ENCODE measurements at regions not wholly inside any gene's neighbourhood (a gene's known extent, or its start where the extent isn't known, plus 50 kb on each side); places are given as distances from the start of the nearest gene placed in this dataset.

DNA sequence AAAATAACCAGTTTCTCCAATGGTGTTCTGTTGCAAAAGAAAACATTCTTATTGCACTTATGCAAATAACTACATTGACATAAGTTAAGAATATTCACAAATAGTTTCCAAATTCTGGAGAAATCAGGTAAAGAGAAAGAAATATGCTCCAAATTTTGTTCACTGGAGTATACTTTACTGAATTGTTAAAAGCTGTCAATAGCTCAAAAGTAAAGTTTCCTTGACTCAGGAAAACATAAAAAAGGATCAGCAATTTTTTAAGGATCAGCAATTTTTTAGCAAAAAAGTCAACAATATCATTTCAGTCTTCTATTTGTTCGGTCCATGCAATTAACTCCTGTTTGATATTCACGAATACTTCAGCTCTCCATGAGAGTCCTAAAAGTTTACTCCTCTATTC is 51.6 kb downstream of the ANXA2R start (continued):
- TF ChIP-seq, protein P1, sequence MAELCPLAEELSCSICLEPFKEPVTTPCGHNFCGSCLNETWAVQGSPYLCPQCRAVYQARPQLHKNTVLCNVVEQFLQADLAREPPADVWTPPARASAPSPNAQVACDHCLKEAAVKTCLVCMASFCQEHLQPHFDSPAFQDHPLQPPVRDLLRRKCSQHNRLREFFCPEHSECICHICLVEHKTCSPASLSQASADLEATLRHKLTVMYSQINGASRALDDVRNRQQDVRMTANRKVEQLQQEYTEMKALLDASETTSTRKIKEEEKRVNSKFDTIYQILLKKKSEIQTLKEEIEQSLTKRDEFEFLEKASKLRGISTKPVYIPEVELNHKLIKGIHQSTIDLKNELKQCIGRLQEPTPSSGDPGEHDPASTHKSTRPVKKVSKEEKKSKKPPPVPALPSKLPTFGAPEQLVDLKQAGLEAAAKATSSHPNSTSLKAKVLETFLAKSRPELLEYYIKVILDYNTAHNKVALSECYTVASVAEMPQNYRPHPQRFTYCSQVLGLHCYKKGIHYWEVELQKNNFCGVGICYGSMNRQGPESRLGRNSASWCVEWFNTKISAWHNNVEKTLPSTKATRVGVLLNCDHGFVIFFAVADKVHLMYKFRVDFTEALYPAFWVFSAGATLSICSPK (IDR thresholded peaks at IDR 0.05; ENCODE audit: borderline replicate concordance): no peak
- no peak for TF ChIP-seq NCOR1 (IDR thresholded peaks at IDR 0.05)
- TF ChIP-seq MAFF (IDR thresholded peaks at IDR 0.05; ENCODE audit: low read length): peak; percentile 53; the same call in 1 of the 2 replicates
- no peak for TF ChIP-seq GTF2E2 (tag; IDR thresholded peaks at IDR 0.05)
- no peak for TF ChIP-seq ZC3H11A (IDR thresholded peaks at IDR 0.05; ENCODE audit: low read depth, low read length)
- no peak for TF ChIP-seq SRSF3 (IDR thresholded peaks at IDR 0.05; ENCODE audit: insufficient read depth, low read length)
- no peak for TF ChIP-seq PHF8 (IDR thresholded peaks at IDR 0.05; ENCODE audit: borderline replicate concordance, low read length)
- no peak for TF ChIP-seq ZNF41 (CRISPR knock-in tag; conservative IDR thresholded peaks at IDR 0.05)
- peak; percentile 96 for TF ChIP-seq ZNF316 (IDR thresholded peaks at IDR 0.05)
- TF ChIP-seq SNRNP70 (optimal IDR thresholded peaks at IDR 0.05; ENCODE audit: low read depth, low read length): no peak
- TF ChIP-seq PTBP1 (IDR thresholded peaks at IDR 0.05; ENCODE audit: low read depth, low read length): no peak
- no peak for TF ChIP-seq ZNF77 (CRISPR knock-in tag; IDR thresholded peaks at IDR 0.05)
- TF ChIP-seq, protein P2, sequence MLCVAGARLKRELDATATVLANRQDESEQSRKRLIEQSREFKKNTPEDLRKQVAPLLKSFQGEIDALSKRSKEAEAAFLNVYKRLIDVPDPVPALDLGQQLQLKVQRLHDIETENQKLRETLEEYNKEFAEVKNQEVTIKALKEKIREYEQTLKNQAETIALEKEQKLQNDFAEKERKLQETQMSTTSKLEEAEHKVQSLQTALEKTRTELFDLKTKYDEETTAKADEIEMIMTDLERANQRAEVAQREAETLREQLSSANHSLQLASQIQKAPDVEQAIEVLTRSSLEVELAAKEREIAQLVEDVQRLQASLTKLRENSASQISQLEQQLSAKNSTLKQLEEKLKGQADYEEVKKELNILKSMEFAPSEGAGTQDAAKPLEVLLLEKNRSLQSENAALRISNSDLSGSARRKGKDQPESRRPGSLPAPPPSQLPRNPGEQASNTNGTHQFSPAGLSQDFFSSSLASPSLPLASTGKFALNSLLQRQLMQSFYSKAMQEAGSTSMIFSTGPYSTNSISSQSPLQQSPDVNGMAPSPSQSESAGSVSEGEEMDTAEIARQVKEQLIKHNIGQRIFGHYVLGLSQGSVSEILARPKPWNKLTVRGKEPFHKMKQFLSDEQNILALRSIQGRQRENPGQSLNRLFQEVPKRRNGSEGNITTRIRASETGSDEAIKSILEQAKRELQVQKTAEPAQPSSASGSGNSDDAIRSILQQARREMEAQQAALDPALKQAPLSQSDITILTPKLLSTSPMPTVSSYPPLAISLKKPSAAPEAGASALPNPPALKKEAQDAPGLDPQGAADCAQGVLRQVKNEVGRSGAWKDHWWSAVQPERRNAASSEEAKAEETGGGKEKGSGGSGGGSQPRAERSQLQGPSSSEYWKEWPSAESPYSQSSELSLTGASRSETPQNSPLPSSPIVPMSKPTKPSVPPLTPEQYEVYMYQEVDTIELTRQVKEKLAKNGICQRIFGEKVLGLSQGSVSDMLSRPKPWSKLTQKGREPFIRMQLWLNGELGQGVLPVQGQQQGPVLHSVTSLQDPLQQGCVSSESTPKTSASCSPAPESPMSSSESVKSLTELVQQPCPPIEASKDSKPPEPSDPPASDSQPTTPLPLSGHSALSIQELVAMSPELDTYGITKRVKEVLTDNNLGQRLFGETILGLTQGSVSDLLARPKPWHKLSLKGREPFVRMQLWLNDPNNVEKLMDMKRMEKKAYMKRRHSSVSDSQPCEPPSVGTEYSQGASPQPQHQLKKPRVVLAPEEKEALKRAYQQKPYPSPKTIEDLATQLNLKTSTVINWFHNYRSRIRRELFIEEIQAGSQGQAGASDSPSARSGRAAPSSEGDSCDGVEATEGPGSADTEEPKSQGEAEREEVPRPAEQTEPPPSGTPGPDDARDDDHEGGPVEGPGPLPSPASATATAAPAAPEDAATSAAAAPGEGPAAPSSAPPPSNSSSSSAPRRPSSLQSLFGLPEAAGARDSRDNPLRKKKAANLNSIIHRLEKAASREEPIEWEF (CRISPR knock-in tag; IDR thresholded peaks at IDR 0.05): no peak
- TF ChIP-seq, protein P3, sequence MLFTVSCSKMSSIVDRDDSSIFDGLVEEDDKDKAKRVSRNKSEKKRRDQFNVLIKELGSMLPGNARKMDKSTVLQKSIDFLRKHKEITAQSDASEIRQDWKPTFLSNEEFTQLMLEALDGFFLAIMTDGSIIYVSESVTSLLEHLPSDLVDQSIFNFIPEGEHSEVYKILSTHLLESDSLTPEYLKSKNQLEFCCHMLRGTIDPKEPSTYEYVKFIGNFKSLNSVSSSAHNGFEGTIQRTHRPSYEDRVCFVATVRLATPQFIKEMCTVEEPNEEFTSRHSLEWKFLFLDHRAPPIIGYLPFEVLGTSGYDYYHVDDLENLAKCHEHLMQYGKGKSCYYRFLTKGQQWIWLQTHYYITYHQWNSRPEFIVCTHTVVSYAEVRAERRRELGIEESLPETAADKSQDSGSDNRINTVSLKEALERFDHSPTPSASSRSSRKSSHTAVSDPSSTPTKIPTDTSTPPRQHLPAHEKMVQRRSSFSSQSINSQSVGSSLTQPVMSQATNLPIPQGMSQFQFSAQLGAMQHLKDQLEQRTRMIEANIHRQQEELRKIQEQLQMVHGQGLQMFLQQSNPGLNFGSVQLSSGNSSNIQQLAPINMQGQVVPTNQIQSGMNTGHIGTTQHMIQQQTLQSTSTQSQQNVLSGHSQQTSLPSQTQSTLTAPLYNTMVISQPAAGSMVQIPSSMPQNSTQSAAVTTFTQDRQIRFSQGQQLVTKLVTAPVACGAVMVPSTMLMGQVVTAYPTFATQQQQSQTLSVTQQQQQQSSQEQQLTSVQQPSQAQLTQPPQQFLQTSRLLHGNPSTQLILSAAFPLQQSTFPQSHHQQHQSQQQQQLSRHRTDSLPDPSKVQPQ (CRISPR knock-in tag; IDR thresholded peaks at IDR 0.05; ENCODE audit: borderline replicate concordance): no peak
- TF ChIP-seq, protein P4, sequence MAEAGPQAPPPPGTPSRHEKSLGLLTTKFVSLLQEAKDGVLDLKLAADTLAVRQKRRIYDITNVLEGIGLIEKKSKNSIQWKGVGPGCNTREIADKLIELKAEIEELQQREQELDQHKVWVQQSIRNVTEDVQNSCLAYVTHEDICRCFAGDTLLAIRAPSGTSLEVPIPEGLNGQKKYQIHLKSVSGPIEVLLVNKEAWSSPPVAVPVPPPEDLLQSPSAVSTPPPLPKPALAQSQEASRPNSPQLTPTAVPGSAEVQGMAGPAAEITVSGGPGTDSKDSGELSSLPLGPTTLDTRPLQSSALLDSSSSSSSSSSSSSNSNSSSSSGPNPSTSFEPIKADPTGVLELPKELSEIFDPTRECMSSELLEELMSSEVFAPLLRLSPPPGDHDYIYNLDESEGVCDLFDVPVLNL (CRISPR knock-in tag; IDR thresholded peaks at IDR 0.05; ENCODE audit: low read depth): no peak
- no peak for TF ChIP-seq MYNN (IDR thresholded peaks at IDR 0.05)
- no peak for TF ChIP-seq MYNN (CRISPR knock-in tag; IDR thresholded peaks at IDR 0.05)
- peak; percentile 75; the same call in 1 of the 2 replicates for TF ChIP-seq XRCC3 (IDR thresholded peaks at IDR 0.05)
- no peak for TF ChIP-seq RFX7 (CRISPR knock-in tag; IDR thresholded peaks at IDR 0.05)

Measured in K562 (cell line).